OCI-LY3 (cell line): ENCODE measurements at regions not wholly inside any gene's neighbourhood (a gene's known extent, or its start where the extent isn't known, plus 50 kb on each side); places are given as distances from the start of the nearest gene placed in this dataset.
"Not testable (repeated sequence)": the region's sequence is repeated elsewhere in the genome, so short reads cannot be mapped to it uniquely, and the experiment has no call there.

Experiments
- H2AFZ ChIP-seq: fragments of 200-600, 300-600 bp; shearing (Covaris generic); 2 replicates; pipeline ENCODE4 v1.6.0; 2014; ENCODE audit warnings: antibody characterized with exemption, low read depth, low read length
- H3K27ac ChIP-seq: fragments of 200-600, 300-600 bp; sonication (generic); 2 replicates; pipeline ENCODE4 v1.5.1; 2014; ENCODE audit warnings: mild to moderate bottlenecking, low read length, moderate library complexity, mixed read lengths
- H3K27me3 ChIP-seq: fragments of 200-600, 300-600 bp; sonication (generic); 2 replicates; pipeline ENCODE4 v1.6.1; 2014; ENCODE audit warnings: low read depth, low read length, mixed read lengths
- H3K36me3 ChIP-seq: fragments of 200-600, 300-600 bp; sonication (generic); replicated peaks from 2 replicates; pipeline ENCODE3; 2014; ENCODE audit warnings: low read depth, low read length, mixed read lengths
- H3K4me1 ChIP-seq: fragments of 300-600, 200-600 bp; sonication (generic); 2 replicates; pipeline ENCODE4 v1.6.1; 2014; ENCODE audit warnings: low read length, mixed read lengths
- H3K4me2 ChIP-seq: fragments of 200-600, 300-600 bp; sonication (generic); 2 replicates; pipeline ENCODE4 v1.6.1; 2014; ENCODE audit warnings: low read length, mixed read lengths
- H3K4me3 ChIP-seq: fragments of 300-600, 200-600 bp; sonication (generic); 2 replicates; pipeline ENCODE4 v1.5.1; 2014; ENCODE audit warnings: antibody characterized with exemption, mild to moderate bottlenecking, low read length, moderate library complexity
- H3K79me2 ChIP-seq: fragments of 300-600, 200-600 bp; shearing (Covaris generic); 2 replicates; pipeline ENCODE4 v1.6.1; 2014; ENCODE audit warnings: mild to moderate bottlenecking, low read length, mixed read lengths
- H3K9ac ChIP-seq: fragments of 300-600, 200-600 bp; shearing (Covaris generic); 2 replicates; pipeline ENCODE4 v1.6.0; 2014; ENCODE audit warnings: mild to moderate bottlenecking, low read length, moderate library complexity
- H3K9me3 ChIP-seq: fragments of 200-600, 300-600 bp; shearing (Covaris generic); 2 replicates; pipeline ENCODE4 v1.6.1; 2014; ENCODE audit warnings: low read length, mixed read lengths; ENCODE audit not compliant: insufficient read depth
- H4K20me1 ChIP-seq: fragments of 200-600, 300-600 bp; sonication (generic); 2 replicates; pipeline ENCODE4 v1.6.1; 2016; ENCODE audit warnings: low read length, mixed read lengths; ENCODE audit not compliant: insufficient read depth
- EZH2phosphoT487 ChIP-seq: fragments of 200-600 bp; shearing (Covaris generic); IDR thresholded peaks from 2 replicates; pipeline ENCODE4 v1.6.1; 2018; ENCODE audit warnings: antibody characterized with exemption, mixed run types, low read depth
- TF ChIP-seq, protein P1 (sequence below): fragments of 200-600, 300-600 bp; sonication (generic); IDR thresholded peaks from 2 replicates; pipeline ENCODE4 v1.5.1; 2014; ENCODE audit warnings: antibody characterized with exemption, low read length, low read depth

- not testable (repeated sequence) for H3K27me3 ChIP-seq, H3K9ac ChIP-seq, H2AFZ ChIP-seq, H3K27ac ChIP-seq, H4K20me1 ChIP-seq, H3K9me3 ChIP-seq, H3K4me2 ChIP-seq, H3K36me3 ChIP-seq, H3K79me2 ChIP-seq, H3K4me1 ChIP-seq, H3K4me3 ChIP-seq
These were observed 670.0 kb downstream of the SUCLG1 start for GRCh38 chr2:83788938-83789566.

GRCh38 chr2:83787189-83787588 lies 671.9 kb downstream of the SUCLG1 start:
- H3K9ac ChIP-seq: no peak overlapping the region
- H3K27ac ChIP-seq: no peak overlapping the region
- H3K27me3 ChIP-seq: no peaks in the 10 kb centered on the region
- H4K20me1 ChIP-seq: no peaks in the 10 kb centered on the region
- H3K4me3 ChIP-seq: no peak overlapping the region
- H3K4me2 ChIP-seq: no peak overlapping the region
- no peaks in the 10 kb centered on the region for H3K36me3 ChIP-seq
- TF ChIP-seq, protein P1, sequence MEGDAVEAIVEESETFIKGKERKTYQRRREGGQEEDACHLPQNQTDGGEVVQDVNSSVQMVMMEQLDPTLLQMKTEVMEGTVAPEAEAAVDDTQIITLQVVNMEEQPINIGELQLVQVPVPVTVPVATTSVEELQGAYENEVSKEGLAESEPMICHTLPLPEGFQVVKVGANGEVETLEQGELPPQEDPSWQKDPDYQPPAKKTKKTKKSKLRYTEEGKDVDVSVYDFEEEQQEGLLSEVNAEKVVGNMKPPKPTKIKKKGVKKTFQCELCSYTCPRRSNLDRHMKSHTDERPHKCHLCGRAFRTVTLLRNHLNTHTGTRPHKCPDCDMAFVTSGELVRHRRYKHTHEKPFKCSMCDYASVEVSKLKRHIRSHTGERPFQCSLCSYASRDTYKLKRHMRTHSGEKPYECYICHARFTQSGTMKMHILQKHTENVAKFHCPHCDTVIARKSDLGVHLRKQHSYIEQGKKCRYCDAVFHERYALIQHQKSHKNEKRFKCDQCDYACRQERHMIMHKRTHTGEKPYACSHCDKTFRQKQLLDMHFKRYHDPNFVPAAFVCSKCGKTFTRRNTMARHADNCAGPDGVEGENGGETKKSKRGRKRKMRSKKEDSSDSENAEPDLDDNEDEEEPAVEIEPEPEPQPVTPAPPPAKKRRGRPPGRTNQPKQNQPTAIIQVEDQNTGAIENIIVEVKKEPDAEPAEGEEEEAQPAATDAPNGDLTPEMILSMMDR: no peak
- TF ChIP-seq EZH2phosphoT487: no peak
- no peaks in the 10 kb centered on the region for H3K79me2 ChIP-seq
- H3K4me1 ChIP-seq: no peaks in the 10 kb centered on the region
- H3K9me3 ChIP-seq: no peaks in the 10 kb centered on the region
- H2AFZ ChIP-seq: no peak overlapping the region

DNA sequence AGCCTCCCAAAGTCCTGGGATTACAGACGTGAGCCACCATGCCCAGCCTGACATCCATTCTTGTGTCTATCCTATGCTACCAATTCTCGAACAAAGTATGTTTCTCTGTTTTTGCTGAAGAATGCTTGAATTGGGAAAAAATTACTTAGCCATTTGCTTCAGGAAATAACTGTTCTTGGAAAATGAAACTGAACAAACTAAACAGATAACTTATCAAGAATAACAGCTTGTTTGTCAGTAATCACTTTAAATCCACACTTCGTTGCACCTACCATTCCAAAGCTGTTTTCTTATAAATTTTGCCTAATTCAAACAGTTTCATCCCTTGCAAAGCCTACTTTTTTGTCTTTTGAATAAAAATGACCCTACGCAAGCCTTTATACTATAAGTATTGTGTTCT lies 672.9 kb downstream of the SUCLG1 start:
- TF ChIP-seq EZH2phosphoT487: no peak
- Histone ChIP-seq H3K4me3 (no peak overlapping the region), H3K4me2 (no peak overlapping the region), H4K20me1 (no peaks in the 10 kb centered on the region), H3K36me3 (no peaks in the 10 kb centered on the region), H3K4me1 (no peaks in the 10 kb centered on the region), H3K27ac (no peak overlapping the region), H3K27me3 (no peaks in the 10 kb centered on the region), H3K79me2 (no peaks in the 10 kb centered on the region), H2AFZ (no peak overlapping the region), H3K9me3 (no peaks in the 10 kb centered on the region), H3K9ac (no peak overlapping the region)

- H3K4me2 ChIP-seq: no peak overlapping the region
- no peak overlapping the region; the same call in 1 of the 2 replicates for H2AFZ ChIP-seq
- no peak for TF ChIP-seq EZH2phosphoT487
- TF ChIP-seq, protein P1: no peak
These were observed 674.1 kb downstream of the SUCLG1 start for GRCh38 chr2:83784947-83785346.

DNA sequence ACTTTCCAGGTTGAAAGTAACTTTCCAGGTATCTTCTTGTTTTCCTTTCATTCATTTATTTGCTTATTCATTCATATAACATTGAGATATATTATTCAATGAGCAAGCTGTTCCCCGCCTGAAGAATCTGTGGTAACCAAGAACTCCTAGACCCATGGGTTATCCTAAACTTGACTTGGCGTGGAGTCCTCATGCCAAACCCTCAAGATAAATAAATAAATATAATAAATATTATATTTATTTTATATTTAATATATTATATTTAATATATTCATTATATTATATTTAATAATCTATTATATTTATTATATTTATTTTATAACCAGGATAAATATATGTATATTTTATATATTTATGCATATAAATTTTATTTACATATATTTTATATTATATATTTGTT lies 674.8 kb downstream of the SUCLG1 start:
- Histone ChIP-seq H3K9me3 (no peaks in the 10 kb centered on the region; the same call in 1 of the 2 replicates), H4K20me1 (no peaks in the 10 kb centered on the region), H3K36me3 (no peaks in the 10 kb centered on the region), H3K4me3 (no peak overlapping the region), H3K4me1 (no peaks in the 10 kb centered on the region), H3K4me2 (no peak overlapping the region), H3K27ac (no peak overlapping the region), H3K9ac (no peak overlapping the region), H3K79me2 (no peaks in the 10 kb centered on the region), H2AFZ (no peak overlapping the region), H3K27me3 (no peaks in the 10 kb centered on the region)
- TF ChIP-seq, protein P1: no peak
- no peak for TF ChIP-seq EZH2phosphoT487

More at GRCh38 chr2:83784947-83785346, 674.1 kb downstream of the SUCLG1 start:
- Histone ChIP-seq H3K36me3 (no peaks in the 10 kb centered on the region), H3K79me2 (no peaks in the 10 kb centered on the region), H4K20me1 (no peaks in the 10 kb centered on the region), H3K9ac (no peak overlapping the region), H3K27ac (no peak overlapping the region), H3K27me3 (no peaks in the 10 kb centered on the region), H3K4me3 (no peak overlapping the region), H3K9me3 (no peaks in the 10 kb centered on the region; the same call in 1 of the 2 replicates), H3K4me1 (no peaks in the 10 kb centered on the region)
